SH-SY5Y (cell line): ENCODE measurements at regions not wholly inside any gene's neighbourhood (a gene's known extent, or its start where the extent isn't known, plus 50 kb on each side); places are given as distances from the start of the nearest gene placed in this dataset.

ENCODE experiments used
- GATA2 ChIP-seq: IDR thresholded peaks from 2 replicates; pipeline ENCODE4 v1.6.1; 2011; ENCODE audit warnings: mild to moderate bottlenecking, low read depth, low read length
- GATA3 ChIP-seq: IDR thresholded peaks from 2 replicates; pipeline ENCODE4 v1.6.1; 2011; ENCODE audit warnings: low read depth, mild to moderate bottlenecking, low read length, moderate library complexity

GRCh38 chr6:113488061-113488460 lies 369.1 kb upstream of the MARCKS start:
- TF ChIP-seq GATA2 (no peak), GATA3 (no peak)
